ENCODE measurements at regions not wholly inside any gene's neighbourhood (a gene's known extent, or its start where the extent isn't known, plus 50 kb on each side); places are given as distances from the start of the nearest gene placed in this dataset.

DNA sequence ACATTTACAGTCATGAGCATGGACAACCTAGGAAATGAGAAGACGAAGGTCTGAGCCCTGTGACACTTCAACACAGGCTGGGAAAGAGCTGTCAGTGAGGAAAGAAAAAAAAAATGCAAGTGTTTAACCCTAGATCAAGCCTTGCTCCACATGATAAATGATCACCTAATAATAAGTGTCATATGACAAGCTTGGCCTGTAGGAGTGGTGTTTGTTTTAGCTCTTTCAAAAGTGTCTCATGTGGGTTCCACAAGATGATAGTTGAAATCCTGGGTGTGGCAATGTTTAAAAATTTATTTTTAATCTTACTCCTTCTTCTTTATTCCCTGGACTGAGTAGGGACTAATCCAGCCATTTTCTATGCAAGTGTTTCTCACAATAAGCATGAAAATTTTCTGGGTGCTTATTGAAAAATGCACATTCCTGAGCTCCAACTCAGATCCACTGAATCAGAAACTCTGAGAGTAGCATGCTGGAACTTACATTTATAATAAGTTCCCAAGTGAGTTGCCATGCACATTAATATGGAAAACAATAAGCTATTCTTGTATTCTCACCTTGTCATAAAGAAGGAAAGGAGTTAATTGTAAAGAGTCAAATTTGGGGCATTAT is 138.3 kb downstream of the AREG start:
- H3K27ac ChIP-seq = no peak overlapping the region
- H3K79me2 ChIP-seq = no peaks in the 10 kb centered on the region
- H3K4me2 ChIP-seq (ENCODE audit: low read length) = no peak overlapping the region
- H3K4me3 ChIP-seq (ENCODE audit: low read depth, low read length) = no peak overlapping the region
- no peaks in the 10 kb centered on the region for H3K9me3 ChIP-seq (ENCODE audit: control insufficient read depth, low read length)
- TF ChIP-seq, protein P1, sequence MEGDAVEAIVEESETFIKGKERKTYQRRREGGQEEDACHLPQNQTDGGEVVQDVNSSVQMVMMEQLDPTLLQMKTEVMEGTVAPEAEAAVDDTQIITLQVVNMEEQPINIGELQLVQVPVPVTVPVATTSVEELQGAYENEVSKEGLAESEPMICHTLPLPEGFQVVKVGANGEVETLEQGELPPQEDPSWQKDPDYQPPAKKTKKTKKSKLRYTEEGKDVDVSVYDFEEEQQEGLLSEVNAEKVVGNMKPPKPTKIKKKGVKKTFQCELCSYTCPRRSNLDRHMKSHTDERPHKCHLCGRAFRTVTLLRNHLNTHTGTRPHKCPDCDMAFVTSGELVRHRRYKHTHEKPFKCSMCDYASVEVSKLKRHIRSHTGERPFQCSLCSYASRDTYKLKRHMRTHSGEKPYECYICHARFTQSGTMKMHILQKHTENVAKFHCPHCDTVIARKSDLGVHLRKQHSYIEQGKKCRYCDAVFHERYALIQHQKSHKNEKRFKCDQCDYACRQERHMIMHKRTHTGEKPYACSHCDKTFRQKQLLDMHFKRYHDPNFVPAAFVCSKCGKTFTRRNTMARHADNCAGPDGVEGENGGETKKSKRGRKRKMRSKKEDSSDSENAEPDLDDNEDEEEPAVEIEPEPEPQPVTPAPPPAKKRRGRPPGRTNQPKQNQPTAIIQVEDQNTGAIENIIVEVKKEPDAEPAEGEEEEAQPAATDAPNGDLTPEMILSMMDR (IDR thresholded peaks at IDR 0.05) = no peak
- H3K36me3 ChIP-seq (ENCODE audit: control insufficient read depth, insufficient read depth, low read length) = no peaks in the 10 kb centered on the region
- no peak overlapping the region for H2AFZ ChIP-seq
- H3K27me3 ChIP-seq (ENCODE audit: control insufficient read depth, insufficient read depth, low read length) = no peaks in the 10 kb centered on the region
- H3K4me1 ChIP-seq = no peaks in the 10 kb centered on the region
- no peak overlapping the region for H3K9ac ChIP-seq

- Histone ChIP-seq H3K4me1 (no peaks in the 10 kb centered on the region), H3K27me3 (ENCODE audit: control insufficient read depth, insufficient read depth, low read length) (no peaks in the 10 kb centered on the region), H3K79me2 (no peaks in the 10 kb centered on the region), H3K36me3 (ENCODE audit: control insufficient read depth, insufficient read depth, low read length) (no peaks in the 10 kb centered on the region), H2AFZ (no peak overlapping the region), H3K4me2 (ENCODE audit: low read length) (no peak overlapping the region), H3K9ac (no peak overlapping the region), H3K27ac (no peak overlapping the region), H3K4me3 (ENCODE audit: low read depth, low read length) (no peak overlapping the region), H3K9me3 (ENCODE audit: control insufficient read depth, low read length) (no peaks in the 10 kb centered on the region)
- TF ChIP-seq, protein P1 (IDR thresholded peaks at IDR 0.05) = no peak
These were observed 138.8 kb downstream of the AREG start for GRCh38 chr4:74583757-74584156.

- H3K4me2 ChIP-seq (ENCODE audit: low read length) = no peak overlapping the region
- H3K9me3 ChIP-seq (ENCODE audit: control insufficient read depth, low read length) = no peaks in the 10 kb centered on the region
- H3K36me3 ChIP-seq (ENCODE audit: control insufficient read depth, insufficient read depth, low read length) = no peaks in the 10 kb centered on the region
- H3K79me2 ChIP-seq = no peaks in the 10 kb centered on the region
- TF ChIP-seq, protein P1 (IDR thresholded peaks at IDR 0.05) = no peak
- no peak overlapping the region for H3K27ac ChIP-seq
- H3K9ac ChIP-seq = no peak overlapping the region
- H3K4me1 ChIP-seq = no peaks in the 10 kb centered on the region
- no peak overlapping the region for H2AFZ ChIP-seq
- no peaks in the 10 kb centered on the region for H3K27me3 ChIP-seq (ENCODE audit: control insufficient read depth, insufficient read depth, low read length)
- H3K4me3 ChIP-seq (ENCODE audit: low read depth, low read length) = no peak overlapping the region
These were observed 143.4 kb downstream of the AREG start for GRCh38 chr4:74588350-74588749.

- no peaks in the 10 kb centered on the region for H3K79me2 ChIP-seq
- H3K36me3 ChIP-seq (ENCODE audit: control insufficient read depth, insufficient read depth, low read length) = no peaks in the 10 kb centered on the region
- no peaks in the 10 kb centered on the region for H3K27me3 ChIP-seq (ENCODE audit: control insufficient read depth, insufficient read depth, low read length)
- no peak overlapping the region for H3K4me3 ChIP-seq (ENCODE audit: low read depth, low read length)
- TF ChIP-seq, protein P1 (IDR thresholded peaks at IDR 0.05) = no peak
- H3K9ac ChIP-seq = no peak overlapping the region
- no peaks in the 10 kb centered on the region for H3K4me1 ChIP-seq
- no peaks in the 10 kb centered on the region for H3K9me3 ChIP-seq (ENCODE audit: control insufficient read depth, low read length)
- no peak overlapping the region for H3K4me2 ChIP-seq (ENCODE audit: low read length)
- H3K27ac ChIP-seq = no peak overlapping the region
- no peak overlapping the region for H2AFZ ChIP-seq
These were observed 145.5 kb downstream of the AREG start for GRCh38 chr4:74590476-74590875.

- Histone ChIP-seq H3K27me3 (ENCODE audit: control insufficient read depth, insufficient read depth, low read length) (no peaks in the 10 kb centered on the region), H2AFZ (no peak overlapping the region), H3K9ac (no peak overlapping the region), H3K27ac (no peak overlapping the region), H3K4me2 (ENCODE audit: low read length) (no peak overlapping the region), H3K79me2 (no peaks in the 10 kb centered on the region), H3K9me3 (ENCODE audit: control insufficient read depth, low read length) (no peaks in the 10 kb centered on the region), H3K36me3 (ENCODE audit: control insufficient read depth, insufficient read depth, low read length) (no peaks in the 10 kb centered on the region), H3K4me3 (ENCODE audit: low read depth, low read length) (no peak overlapping the region), H3K4me1 (no peaks in the 10 kb centered on the region)
- TF ChIP-seq, protein P1 (IDR thresholded peaks at IDR 0.05) = no peak
These were observed 153.8 kb downstream of the AREG start for GRCh38 chr4:74598611-74599325.
